Stimulated activated memory B cell treated with anti-CD40 and anti-IgM and Interleukin-4, amounts not matched to agents 10 μg/mL and 1 μg/mL and 100 μg/mL, for 72 hours (primary cell): ENCODE measurements at regions not wholly inside any gene's neighbourhood (a gene's known extent, or its start where the extent isn't known, plus 50 kb on each side); places are given as distances from the start of the nearest gene placed in this dataset.
"Not testable (repeated sequence)": the region's sequence is repeated elsewhere in the genome, so short reads cannot be mapped to it uniquely, and the experiment has no call there.

Experiments
- ATAC-seq: fragments of 150-1000 bp; cut with Tn5 transposase; 2 replicates; pipeline ENCODE4 v1.10.0; 2021
- H3K27ac Mint-ChIP-seq: one replicate; pipeline ENCODE4 v1.8.0; 2022; ENCODE audit warnings: mild to moderate bottlenecking, mixed read lengths
- H3K27me3 Mint-ChIP-seq: one replicate; pipeline ENCODE4 v1.8.0; 2022; ENCODE audit warnings: mixed read lengths
- H3K36me3 Mint-ChIP-seq: one replicate; pipeline ENCODE4 v1.8.0; 2022; ENCODE audit warnings: mixed read lengths
- H3K4me1 Mint-ChIP-seq: one replicate; pipeline ENCODE4 v1.8.0; 2022; ENCODE audit warnings: mixed read lengths
- H3K4me3 Mint-ChIP-seq: one replicate; pipeline ENCODE4 v1.8.0; 2022; ENCODE audit warnings: mild to moderate bottlenecking, moderate library complexity, mixed read lengths
- H3K9me3 Mint-ChIP-seq: one replicate; pipeline ENCODE4 v1.8.0; 2022; ENCODE audit warnings: mixed read lengths

GRCh38 chr6:125598422-125598821 is 151.0 kb upstream of the HEY2 start:
- Mint-ChIP-seq H3K4me1 (no peaks in the 10 kb centered on the region), H3K36me3 (no peaks in the 10 kb centered on the region), H3K4me3 (no peak overlapping the region), H3K27ac (no peak overlapping the region), H3K9me3 (peaks cover 2% of the 10 kb centered on the region), H3K27me3 (peaks cover 40% of the 10 kb centered on the region)
- ATAC-seq: no peak

GRCh38 chr6:125604257-125604656 is 145.2 kb upstream of the HEY2 start:
- Mint-ChIP-seq H3K36me3 (no peaks in the 10 kb centered on the region), H3K9me3 (peaks cover 11% of the 10 kb centered on the region), H3K4me1 (no peaks in the 10 kb centered on the region), H3K4me3 (no peak overlapping the region), H3K27ac (no peak overlapping the region), H3K27me3 (peaks cover 22% of the 10 kb centered on the region)
- no peak for ATAC-seq

- Mint-ChIP-seq H3K4me1 (no peaks in the 10 kb centered on the region), H3K27me3 (peaks cover 23% of the 10 kb centered on the region), H3K27ac (no peak overlapping the region), H3K9me3 (peaks cover 5% of the 10 kb centered on the region), H3K36me3 (no peaks in the 10 kb centered on the region), H3K4me3 (no peak overlapping the region)
- ATAC-seq: no peak
These were observed 137.7 kb upstream of the HEY2 start for GRCh38 chr6:125611573-125612344.

- Mint-ChIP-seq H3K4me3 (no peak overlapping the region), H3K27me3 (peaks cover 23% of the 10 kb centered on the region), H3K36me3 (no peaks in the 10 kb centered on the region), H3K27ac (no peak overlapping the region), H3K4me1 (no peaks in the 10 kb centered on the region), H3K9me3 (peaks cover under 1% of the 10 kb centered on the region)
- ATAC-seq: no peak
These were observed 137.0 kb upstream of the HEY2 start for GRCh38 chr6:125612345-125612846.

- H3K9me3 Mint-ChIP-seq: no peaks in the 10 kb centered on the region
- H3K36me3 Mint-ChIP-seq: no peaks in the 10 kb centered on the region
- H3K27ac Mint-ChIP-seq: no peak overlapping the region
- H3K27me3 Mint-ChIP-seq: peaks cover 23% of the 10 kb centered on the region
- no peak overlapping the region for H3K4me3 Mint-ChIP-seq
- no peak for ATAC-seq
- no peaks in the 10 kb centered on the region for H3K4me1 Mint-ChIP-seq
These were observed 130.8 kb upstream of the HEY2 start for GRCh38 chr6:125618629-125619028.

- Mint-ChIP-seq H3K9me3 (no peaks in the 10 kb centered on the region), H3K27me3 (peaks cover 24% of the 10 kb centered on the region), H3K36me3 (no peaks in the 10 kb centered on the region), H3K27ac (no peak overlapping the region), H3K4me3 (no peak overlapping the region), H3K4me1 (no peaks in the 10 kb centered on the region)
- ATAC-seq: no peak
These were observed 126.3 kb upstream of the HEY2 start for GRCh38 chr6:125623085-125623484.

GRCh38 chr6:125631165-125631564 is 118.3 kb upstream of the HEY2 start:
- no peaks in the 10 kb centered on the region for H3K9me3 Mint-ChIP-seq

GRCh38 chr6:125636011-125636410 is 113.4 kb upstream of the HEY2 start:
- not testable (repeated sequence) for ATAC-seq, H3K27me3 Mint-ChIP-seq, H3K9me3 Mint-ChIP-seq, H3K27ac Mint-ChIP-seq, H3K4me1 Mint-ChIP-seq, H3K4me3 Mint-ChIP-seq, H3K36me3 Mint-ChIP-seq

More at GRCh38 chr6:125631165-125631564, 118.3 kb upstream of the HEY2 start:
- no peak for ATAC-seq
- no peak overlapping the region for H3K27ac Mint-ChIP-seq
- no peaks in the 10 kb centered on the region for H3K36me3 Mint-ChIP-seq
- no peaks in the 10 kb centered on the region for H3K4me1 Mint-ChIP-seq
- H3K27me3 Mint-ChIP-seq: peaks cover 3% of the 10 kb centered on the region
- no peak overlapping the region for H3K4me3 Mint-ChIP-seq

- H3K27ac Mint-ChIP-seq: no peak overlapping the region
- no peaks in the 10 kb centered on the region for H3K4me1 Mint-ChIP-seq
- no peaks in the 10 kb centered on the region for H3K36me3 Mint-ChIP-seq
- no peaks in the 10 kb centered on the region for H3K9me3 Mint-ChIP-seq
- H3K4me3 Mint-ChIP-seq: no peak overlapping the region
- no peak for ATAC-seq
- H3K27me3 Mint-ChIP-seq: no peaks in the 10 kb centered on the region
These were observed 112.8 kb upstream of the HEY2 start for GRCh38 chr6:125636671-125637070.

- Mint-ChIP-seq H3K36me3 (no peaks in the 10 kb centered on the region), H3K27ac (no peak overlapping the region), H3K4me3 (no peak overlapping the region), H3K27me3 (no peaks in the 10 kb centered on the region), H3K9me3 (no peaks in the 10 kb centered on the region), H3K4me1 (no peaks in the 10 kb centered on the region)
- peak; percentile 53 for ATAC-seq
These were observed 112.2 kb upstream of the HEY2 start for GRCh38 chr6:125637207-125637606.

GRCh38 chr6:125639466-125640020 is 109.9 kb upstream of the HEY2 start:
- Mint-ChIP-seq H3K27ac (no peak overlapping the region), H3K27me3 (no peaks in the 10 kb centered on the region), H3K4me3 (no peak overlapping the region), H3K36me3 (no peaks in the 10 kb centered on the region), H3K4me1 (no peaks in the 10 kb centered on the region), H3K9me3 (no peaks in the 10 kb centered on the region)
- ATAC-seq: no peak

GRCh38 chr6:125640441-125641150 is 108.8 kb upstream of the HEY2 start:
- Mint-ChIP-seq H3K4me1 (no peaks in the 10 kb centered on the region), H3K4me3 (no peak overlapping the region), H3K27me3 (no peaks in the 10 kb centered on the region), H3K9me3 (no peaks in the 10 kb centered on the region), H3K27ac (no peak overlapping the region), H3K36me3 (no peaks in the 10 kb centered on the region)
- ATAC-seq: no peak

GRCh38 chr6:125643967-125644661 is 105.3 kb upstream of the HEY2 start:
- not testable (repeated sequence) for H3K27ac Mint-ChIP-seq, H3K4me3 Mint-ChIP-seq, H3K4me1 Mint-ChIP-seq, H3K27me3 Mint-ChIP-seq, H3K36me3 Mint-ChIP-seq, H3K9me3 Mint-ChIP-seq, ATAC-seq

GRCh38 chr6:125647391-125647790 is 102.0 kb upstream of the HEY2 start:
- H3K27ac Mint-ChIP-seq: no peak overlapping the region
- no peaks in the 10 kb centered on the region for H3K27me3 Mint-ChIP-seq
- H3K4me1 Mint-ChIP-seq: no peaks in the 10 kb centered on the region
- no peak for ATAC-seq
- H3K9me3 Mint-ChIP-seq: peaks cover 4% of the 10 kb centered on the region
- H3K36me3 Mint-ChIP-seq: no peaks in the 10 kb centered on the region
- no peak overlapping the region for H3K4me3 Mint-ChIP-seq

GRCh38 chr6:125653752-125654151 is 95.7 kb upstream of the HEY2 start:
- H3K27ac Mint-ChIP-seq, H3K27me3 Mint-ChIP-seq, ATAC-seq, H3K36me3 Mint-ChIP-seq, H3K4me1 Mint-ChIP-seq, H3K4me3 Mint-ChIP-seq, H3K9me3 Mint-ChIP-seq: not testable (repeated sequence)
